GM23338 (cell line): ENCODE measurements at regions not wholly inside any gene's neighbourhood (a gene's known extent, or its start where the extent isn't known, plus 50 kb on each side); places are given as distances from the start of the nearest gene placed in this dataset.
A peak's percentile ranks its signal among the peaks of the same experiment; 100 is the strongest.

Source experiments
- ATAC-seq: fragments of 200-7000 bp; cut with Tn5 transposase; 3 replicates; pipeline ENCODE4 v1.9.1; 2020
- DNase-seq: peaks from one replicate; pipeline ENCODE4 v3.0.0-alpha.2; 2015; ENCODE audit warnings: low spot score
- H2AFZ ChIP-seq: fragments of 200-600 bp; sonication (generic); 2 replicates; pipeline ENCODE4 v1.8.0; 2016; ENCODE audit warnings: antibody characterized with exemption, mild to moderate bottlenecking, moderate library complexity
- H3F3A ChIP-seq: fragments of 200-600 bp; sonication (generic); replicated peaks from 2 replicates; pipeline ENCODE4 v1.8.0; 2017; ENCODE audit warnings: antibody characterized with exemption, mixed run types, low read depth
- H3K27ac ChIP-seq: fragments of 200-600 bp; sonication (generic); 2 replicates; pipeline ENCODE4 v1.6.1; 2016; ENCODE audit warnings: low read depth
- H3K27me3 ChIP-seq: fragments of 200-600 bp; sonication (generic); 2 replicates; pipeline ENCODE4 v1.8.0; 2016; ENCODE audit warnings: mild to moderate bottlenecking, mixed run types, moderate library complexity; ENCODE audit not compliant: insufficient read depth
- H3K36me3 ChIP-seq: fragments of 200-600 bp; sonication (generic); 2 replicates; pipeline ENCODE4 v1.8.0; 2016; ENCODE audit warnings: mild to moderate bottlenecking; ENCODE audit not compliant: insufficient read depth
- H3K4me1 ChIP-seq: fragments of 200-600 bp; sonication (generic); 2 replicates; pipeline ENCODE4 v1.8.0; 2016; ENCODE audit warnings: mild to moderate bottlenecking, moderate library complexity; ENCODE audit not compliant: insufficient read depth
- H3K4me2 ChIP-seq: fragments of 200-600 bp; sonication (generic); 2 replicates; pipeline ENCODE4 v1.7.1; 2017; ENCODE audit warnings: mixed run types
- H3K4me3 ChIP-seq: fragments of 200-600 bp; sonication (generic); 2 replicates; pipeline ENCODE4 v1.6.1; 2016; ENCODE audit warnings: mixed run types
- H3K79me2 ChIP-seq: fragments of 200-600 bp; sonication (generic); replicated peaks from 2 replicates; pipeline ENCODE4 v1.8.0; 2017; ENCODE audit warnings: mild to moderate bottlenecking; ENCODE audit not compliant: insufficient read depth
- H3K9me2 ChIP-seq: fragments of 200-600 bp; sonication (generic); 2 replicates; pipeline ENCODE4 v1.8.0; 2017; ENCODE audit not compliant: insufficient read depth
- H4K20me1 ChIP-seq: fragments of 200-600 bp; sonication (generic); replicated peaks from 2 replicates; pipeline ENCODE4 v1.8.0; 2017; ENCODE audit warnings: mild to moderate bottlenecking; ENCODE audit not compliant: insufficient read depth
- H3K27ac Mint-ChIP-seq: 2 replicates; pipeline ENCODE4 v1.8.0; 2020; ENCODE audit warnings: inconsistent platforms, mild to moderate bottlenecking, moderate library complexity, mixed read lengths
- H3K27me3 Mint-ChIP-seq: 3 replicates; pipeline ENCODE4 v1.8.0; 2022; ENCODE audit warnings: low read depth, mild to moderate bottlenecking, moderate library complexity, mixed read lengths, inconsistent platforms; ENCODE audit not compliant: insufficient read depth, poor library complexity
- H3K36me3 Mint-ChIP-seq: 3 replicates; pipeline ENCODE4 v1.8.0; 2021; ENCODE audit warnings: low read depth, mild to moderate bottlenecking, inconsistent platforms, moderate library complexity, mixed read lengths
- H3K4me1 Mint-ChIP-seq: 3 replicates; pipeline ENCODE4 v1.8.0; 2020; ENCODE audit warnings: mild to moderate bottlenecking, inconsistent platforms, mixed read lengths
- H3K4me3 Mint-ChIP-seq: 3 replicates; pipeline ENCODE4 v1.8.0; 2021; ENCODE audit warnings: moderate library complexity, mild to moderate bottlenecking, inconsistent platforms, mixed read lengths
- H3K9me3 Mint-ChIP-seq: 3 replicates; pipeline ENCODE4 v1.8.0; 2020; ENCODE audit warnings: moderate library complexity, mild to moderate bottlenecking, inconsistent platforms, mixed read lengths
- CREB1 ChIP-seq: fragments of 250-450 bp; sonication (Bioruptor Pico); IDR thresholded peaks from 2 replicates; pipeline ENCODE4 v1.5.0; 2020; ENCODE audit warnings: low read depth, mild to moderate bottlenecking, moderate library complexity
- CTCF ChIP-seq, 2 experiments: fragments of 200-600 bp in 1 of 2; sonication (generic) in 1 of 2; conservative IDR thresholded peaks; 2 replicates each; pipeline versions ENCODE4 v1.5.1 to v1.6.1; 2016 to 2017; ENCODE audit warnings: antibody characterized with exemption in 2 of 2, low read depth in 2 of 2, mild to moderate bottlenecking in 2 of 2, moderate library complexity in 1 of 2
- ETS1 ChIP-seq: IDR thresholded peaks from 2 replicates; pipeline ENCODE4 v1.6.1; 2016; ENCODE audit warnings: antibody characterized with exemption
- NANOG ChIP-seq: IDR thresholded peaks from 2 replicates; pipeline ENCODE4 v1.6.1; 2016; ENCODE audit warnings: antibody characterized with exemption, borderline replicate concordance
- POLR2AphosphoS5 ChIP-seq: IDR thresholded peaks from 2 replicates; pipeline ENCODE4 v1.6.1; 2016; ENCODE audit warnings: antibody characterized with exemption, low read depth
- ZNF331 ChIP-seq: fragments of 250-450 bp; sonication (Bioruptor Pico); IDR thresholded peaks from 2 replicates; pipeline ENCODE4 v1.5.0; 2020; ENCODE audit warnings: low read depth, mild to moderate bottlenecking, moderate library complexity
- TF ChIP-seq, protein P1 (sequence below): fragments of 250-450 bp; sonication (Bioruptor Pico); IDR thresholded peaks from 2 replicates; pipeline ENCODE4 v1.5.0; 2020; ENCODE audit warnings: mild to moderate bottlenecking, moderate library complexity

DNA sequence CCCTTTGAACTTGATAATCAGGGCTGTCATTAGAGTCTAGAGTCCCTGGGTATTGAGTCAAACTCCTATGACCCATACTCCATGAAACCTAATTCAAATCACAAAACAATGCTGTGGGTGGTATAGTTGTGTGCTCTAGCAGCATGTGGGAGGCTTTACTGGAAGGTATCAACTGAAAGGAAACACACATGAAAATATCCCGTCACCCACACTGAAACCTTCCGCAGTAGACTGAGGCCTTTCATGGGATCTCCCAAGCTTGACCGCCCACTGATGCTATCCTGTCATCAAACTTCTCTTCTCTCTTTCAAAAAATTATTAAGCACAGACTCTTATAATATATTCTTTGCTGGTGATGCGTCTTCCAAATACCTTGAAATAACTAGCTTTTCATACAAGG is 569.1 kb upstream of the MEF2C start (continued):
- TF ChIP-seq, protein P1, sequence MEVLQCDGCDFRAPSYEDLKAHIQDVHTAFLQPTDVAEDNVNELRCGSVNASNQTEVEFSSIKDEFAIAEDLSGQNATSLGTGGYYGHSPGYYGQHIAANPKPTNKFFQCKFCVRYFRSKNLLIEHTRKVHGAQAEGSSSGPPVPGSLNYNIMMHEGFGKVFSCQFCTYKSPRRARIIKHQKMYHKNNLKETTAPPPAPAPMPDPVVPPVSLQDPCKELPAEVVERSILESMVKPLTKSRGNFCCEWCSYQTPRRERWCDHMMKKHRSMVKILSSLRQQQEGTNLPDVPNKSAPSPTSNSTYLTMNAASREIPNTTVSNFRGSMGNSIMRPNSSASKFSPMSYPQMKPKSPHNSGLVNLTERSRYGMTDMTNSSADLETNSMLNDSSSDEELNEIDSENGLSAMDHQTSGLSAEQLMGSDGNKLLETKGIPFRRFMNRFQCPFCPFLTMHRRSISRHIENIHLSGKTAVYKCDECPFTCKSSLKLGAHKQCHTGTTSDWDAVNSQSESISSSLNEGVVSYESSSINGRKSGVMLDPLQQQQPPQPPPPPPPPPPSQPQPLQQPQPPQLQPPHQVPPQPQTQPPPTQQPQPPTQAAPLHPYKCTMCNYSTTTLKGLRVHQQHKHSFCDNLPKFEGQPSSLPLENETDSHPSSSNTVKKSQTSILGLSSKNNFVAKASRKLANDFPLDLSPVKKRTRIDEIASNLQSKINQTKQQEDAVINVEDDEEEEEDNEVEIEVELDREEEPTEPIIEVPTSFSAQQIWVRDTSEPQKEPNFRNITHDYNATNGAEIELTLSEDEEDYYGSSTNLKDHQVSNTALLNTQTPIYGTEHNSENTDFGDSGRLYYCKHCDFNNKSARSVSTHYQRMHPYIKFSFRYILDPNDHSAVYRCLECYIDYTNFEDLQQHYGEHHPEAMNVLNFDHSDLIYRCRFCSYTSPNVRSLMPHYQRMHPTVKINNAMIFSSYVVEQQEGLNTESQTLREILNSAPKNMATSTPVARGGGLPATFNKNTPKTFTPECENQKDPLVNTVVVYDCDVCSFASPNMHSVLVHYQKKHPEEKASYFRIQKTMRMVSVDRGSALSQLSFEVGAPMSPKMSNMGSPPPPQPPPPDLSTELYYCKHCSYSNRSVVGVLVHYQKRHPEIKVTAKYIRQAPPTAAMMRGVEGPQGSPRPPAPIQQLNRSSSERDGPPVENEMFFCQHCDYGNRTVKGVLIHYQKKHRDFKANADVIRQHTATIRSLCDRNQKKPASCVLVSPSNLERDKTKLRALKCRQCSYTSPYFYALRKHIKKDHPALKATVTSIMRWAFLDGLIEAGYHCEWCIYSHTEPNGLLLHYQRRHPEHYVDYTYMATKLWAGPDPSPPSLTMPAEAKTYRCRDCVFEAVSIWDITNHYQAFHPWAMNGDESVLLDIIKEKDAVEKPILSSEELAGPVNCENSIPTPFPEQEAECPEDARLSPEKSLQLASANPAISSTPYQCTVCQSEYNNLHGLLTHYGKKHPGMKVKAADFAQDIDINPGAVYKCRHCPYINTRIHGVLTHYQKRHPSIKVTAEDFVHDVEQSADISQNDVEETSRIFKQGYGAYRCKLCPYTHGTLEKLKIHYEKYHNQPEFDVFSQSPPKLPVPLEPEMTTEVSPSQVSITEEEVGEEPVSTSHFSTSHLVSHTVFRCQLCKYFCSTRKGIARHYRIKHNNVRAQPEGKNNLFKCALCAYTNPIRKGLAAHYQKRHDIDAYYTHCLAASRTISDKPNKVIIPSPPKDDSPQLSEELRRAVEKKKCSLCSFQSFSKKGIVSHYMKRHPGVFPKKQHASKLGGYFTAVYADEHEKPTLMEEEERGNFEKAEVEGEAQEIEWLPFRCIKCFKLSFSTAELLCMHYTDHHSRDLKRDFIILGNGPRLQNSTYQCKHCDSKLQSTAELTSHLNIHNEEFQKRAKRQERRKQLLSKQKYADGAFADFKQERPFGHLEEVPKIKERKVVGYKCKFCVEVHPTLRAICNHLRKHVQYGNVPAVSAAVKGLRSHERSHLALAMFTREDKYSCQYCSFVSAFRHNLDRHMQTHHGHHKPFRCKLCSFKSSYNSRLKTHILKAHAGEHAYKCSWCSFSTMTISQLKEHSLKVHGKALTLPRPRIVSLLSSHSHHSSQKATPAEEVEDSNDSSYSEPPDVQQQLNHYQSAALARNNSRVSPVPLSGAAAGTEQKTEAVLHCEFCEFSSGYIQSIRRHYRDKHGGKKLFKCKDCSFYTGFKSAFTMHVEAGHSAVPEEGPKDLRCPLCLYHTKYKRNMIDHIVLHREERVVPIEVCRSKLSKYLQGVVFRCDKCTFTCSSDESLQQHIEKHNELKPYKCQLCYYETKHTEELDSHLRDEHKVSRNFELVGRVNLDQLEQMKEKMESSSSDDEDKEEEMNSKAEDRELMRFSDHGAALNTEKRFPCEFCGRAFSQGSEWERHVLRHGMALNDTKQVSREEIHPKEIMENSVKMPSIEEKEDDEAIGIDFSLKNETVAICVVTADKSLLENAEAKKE (CRISPR knock-in tag): no peak

GRCh38 chr5:89451263-89451662 is 568.3 kb upstream of the MEF2C start:
- Histone ChIP-seq H3K79me2 (no peaks in the 10 kb centered on the region), H4K20me1 (no peaks in the 10 kb centered on the region), H3K4me2 (peak overlapping the region; percentile 46; the same call in 1 of the 2 replicates), H3K9me2 (no peaks in the 10 kb centered on the region), H3K4me3 (no peak overlapping the region), H3K4me1 (peaks cover 42% of the 10 kb centered on the region), H3K27me3 (no peaks in the 10 kb centered on the region), H3F3A (no peaks in the 10 kb centered on the region), H3K27ac (no peak overlapping the region), H3K36me3 (no peaks in the 10 kb centered on the region), H2AFZ (no peak overlapping the region)
- Mint-ChIP-seq H3K36me3 (no peaks in the 10 kb centered on the region), H3K9me3 (no peaks in the 10 kb centered on the region), H3K27me3 (peaks cover 2% of the 10 kb centered on the region), H3K27ac (peak overlapping the region; percentile 88), H3K4me3 (no peak overlapping the region), H3K4me1 (peaks cover 41% of the 10 kb centered on the region)
- no peak for ATAC-seq
- peak; percentile 30 for DNase-seq
- TF ChIP-seq, protein P1 (CRISPR knock-in tag): no peak
- TF ChIP-seq CREB1 (CRISPR knock-in tag): no peak
- no peak for TF ChIP-seq POLR2AphosphoS5
- TF ChIP-seq CTCF (conservative IDR thresholded peaks at IDR 0.05; ENCODE audit: low read depth in 2 of 2): no peak
- TF ChIP-seq NANOG: peak; percentile 54; the same call in 1 of the 2 replicates
- TF ChIP-seq ETS1: no peak
- TF ChIP-seq ZNF331: no peak
